ENCODE measurements at regions not wholly inside any gene's neighbourhood (a gene's known extent, or its start where the extent isn't known, plus 50 kb on each side); places are given as distances from the start of the nearest gene placed in this dataset.

DNA sequence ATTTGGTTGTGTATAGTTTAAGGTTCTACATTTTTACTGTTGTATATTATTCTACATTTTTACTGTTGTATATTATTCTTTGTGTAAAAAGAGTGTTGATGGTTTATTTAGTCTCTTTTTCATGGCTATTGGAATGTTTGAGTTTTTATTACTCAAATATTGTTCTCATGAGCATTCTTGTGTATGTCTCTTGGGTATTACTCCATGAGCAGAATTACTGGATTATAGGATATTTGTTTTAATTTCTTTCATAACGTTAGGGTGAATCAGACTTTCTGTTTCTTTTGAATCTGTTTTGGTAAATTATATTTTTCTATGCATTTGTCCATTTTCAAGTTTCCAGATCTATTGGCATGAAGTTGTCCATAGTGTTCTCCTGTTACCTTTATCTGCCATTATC lies 111.6 kb downstream of the DYNAP start:
- Histone ChIP-seq H3K4me1 (replicated peaks in 1 of 4; ENCODE audit: control insufficient read depth in 3 of 4, insufficient read depth in 4 of 4, low read length in 3 of 4) (no peaks in the 10 kb centered on the region), H3K23me2 (ENCODE audit: low read depth, low read length) (no peaks in the 10 kb centered on the region; the same call in 1 of the 2 replicates), H3K4ac (replicated peaks; ENCODE audit: insufficient read length, low read depth, low read length) (no peak overlapping the region), H3K9me3 (ENCODE audit: insufficient read depth in 2 of 2, low read depth in 1 of 2, low read length in 1 of 2) (no peaks in the 10 kb centered on the region), H3K79me2 (ENCODE audit: control insufficient read depth in 1 of 2, insufficient read depth in 2 of 2, low read length in 2 of 2) (no peaks in the 10 kb centered on the region), H2BK15ac (ENCODE audit: low read length) (no peak overlapping the region), H3K18ac (ENCODE audit: extremely low read depth, low read length) (no peak overlapping the region), H3K36me3 (ENCODE audit: control insufficient read depth in 2 of 4, insufficient read depth in 4 of 4, low read length in 3 of 4) (no peaks in the 10 kb centered on the region), H4K20me1 (replicated peaks in 1 of 2; ENCODE audit: control insufficient read depth in 1 of 2, insufficient read depth in 2 of 2, low read length in 2 of 2) (no peaks in the 10 kb centered on the region), H3K9ac (replicated peaks in 1 of 4; ENCODE audit: extremely low read depth in 1 of 4, low read depth in 3 of 4, low read length in 3 of 4) (no peak overlapping the region), H4K5ac (ENCODE audit: insufficient read length, low read depth, low read length) (no peak overlapping the region), H2BK5ac (ENCODE audit: low read depth, low read length) (no peak overlapping the region), H2AFZ (ENCODE audit: low read length) (no peak overlapping the region), H3K56ac (replicated peaks; ENCODE audit: insufficient read length, low read depth, low read length) (no peak overlapping the region), H4K8ac (ENCODE audit: extremely low read depth, insufficient read depth, low read length) (no peak overlapping the region), H3K23ac (ENCODE audit: insufficient read length) (no peak overlapping the region), H2BK20ac (ENCODE audit: low read length) (no peak overlapping the region), H3K14ac (ENCODE audit: insufficient read length) (no peak overlapping the region), H3K79me1 (ENCODE audit: low read depth, low read length) (no peaks in the 10 kb centered on the region), H3K27me3 (replicated peaks in 1 of 4; ENCODE audit: control insufficient read depth in 3 of 4, extremely low read depth in 1 of 4, insufficient read depth in 3 of 4, low read length in 3 of 4) (no peaks in the 10 kb centered on the region), H2BK12ac (ENCODE audit: low read depth, low read length) (no peak overlapping the region), H4K91ac (replicated peaks; ENCODE audit: insufficient read length, low read length) (no peak overlapping the region), H3K27ac (ENCODE audit: low read depth, low read length) (no peak overlapping the region), H3K4me2 (ENCODE audit: insufficient read depth in 1 of 2, low read depth in 2 of 2, low read length in 2 of 2) (no peak overlapping the region), H2AK5ac (ENCODE audit: low read depth, low read length) (no peak overlapping the region), H2BK120ac (replicated peaks; ENCODE audit: low read depth, low read length) (no peak overlapping the region), H3K4me3 (ENCODE audit: extremely low read depth in 1 of 4, insufficient read depth in 2 of 4, low read depth in 3 of 4, low read length in 4 of 4) (no peak overlapping the region)
- FAIRE-seq (no peak), DNase-seq (ENCODE audit: low read depth in 1 of 2, low spot score in 2 of 2) (no peak)
- WGBS, 2 experiments (ENCODE audit: extremely low coverage in 1 of 2, insufficient coverage in 1 of 2, insufficient read length in 1 of 2, insufficient replicate concordance in 2 of 2, low coverage in 1 of 2, low lambda C conversion rate in 2 of 2, missing lambda C conversion rate in 1 of 2), result 97% methylated on average over 1 of the region's 1 CpG; no CpG with 5 or more reads in 1 of the 2 experiments
- POLR2A ChIA-PET (ENCODE audit: partially characterized antibody), result no interaction called here
- CTCF ChIA-PET (ENCODE audit: partially characterized antibody), result no interaction called here
- TF ChIP-seq RBBP5 (IDR thresholded peaks at IDR 0.05; ENCODE audit: borderline replicate concordance, low read depth, low read length) (no peak), SIRT6 (IDR thresholded peaks at IDR 0.05; ENCODE audit: low read length) (no peak), JUND (IDR thresholded peaks at IDR 0.05; ENCODE audit: low read length) (no peak), KDM4A (IDR thresholded peaks at IDR 0.05; ENCODE audit: low read depth, low read length, severe bottlenecking) (no peak), POLR2AphosphoS5 (IDR thresholded peaks at IDR 0.05; ENCODE audit: low read depth, low read length) (no peak), TAF1 (IDR thresholded peaks at IDR 0.05; ENCODE audit: low read depth, low read length) (no peak), CEBPB (IDR thresholded peaks at IDR 0.05; ENCODE audit: low read depth, low read length) (no peak), POLR2A (IDR thresholded peaks at IDR 0.05; ENCODE audit: control extremely low read depth in 1 of 2, low read depth in 2 of 2, low read length in 2 of 2) (no peak), CREB1 (IDR thresholded peaks at IDR 0.05) (no peak), EZH2 (IDR thresholded peaks at IDR 0.05; ENCODE audit: low read depth, low read length, severe bottlenecking) (no peak)
- TF ChIP-seq, protein P1, sequence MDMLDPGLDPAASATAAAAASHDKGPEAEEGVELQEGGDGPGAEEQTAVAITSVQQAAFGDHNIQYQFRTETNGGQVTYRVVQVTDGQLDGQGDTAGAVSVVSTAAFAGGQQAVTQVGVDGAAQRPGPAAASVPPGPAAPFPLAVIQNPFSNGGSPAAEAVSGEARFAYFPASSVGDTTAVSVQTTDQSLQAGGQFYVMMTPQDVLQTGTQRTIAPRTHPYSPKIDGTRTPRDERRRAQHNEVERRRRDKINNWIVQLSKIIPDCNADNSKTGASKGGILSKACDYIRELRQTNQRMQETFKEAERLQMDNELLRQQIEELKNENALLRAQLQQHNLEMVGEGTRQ (IDR thresholded peaks at IDR 0.05; ENCODE audit: low read length), result no peak

All from H1 (cell line).